ENCODE measurements at regions not wholly inside any gene's neighbourhood (a gene's known extent, or its start where the extent isn't known, plus 50 kb on each side); places are given as distances from the start of the nearest gene placed in this dataset.

- Histone ChIP-seq H2AFZ (ENCODE audit: low read depth, low read length, poor library complexity, severe bottlenecking) (no peak overlapping the region), H3K4me1 (ENCODE audit: control insufficient read depth in 1 of 2, insufficient read depth in 2 of 2, low read length in 2 of 2) (no peaks in the 10 kb centered on the region), H3K9me2 (ENCODE audit: insufficient read depth) (peaks cover 3% of the 10 kb centered on the region; the same call in 1 of the 2 replicates), H3K36me3 (ENCODE audit: control insufficient read depth in 1 of 2, insufficient read depth in 2 of 2, low read length in 2 of 2) (no peaks in the 10 kb centered on the region), H3K9me3 (ENCODE audit: control insufficient read depth in 1 of 2, insufficient read depth in 1 of 2, low read depth in 1 of 2, low read length in 2 of 2) (no peaks in the 10 kb centered on the region), H4K20me1 (ENCODE audit: insufficient read depth) (no peaks in the 10 kb centered on the region), H3K79me2 (ENCODE audit: insufficient read depth, low read length) (no peaks in the 10 kb centered on the region), H3K9ac (ENCODE audit: low read length) (no peak overlapping the region), H3K4me3 (replicated peaks in 1 of 2; ENCODE audit: low read depth in 1 of 2, low read length in 2 of 2) (no peak overlapping the region), H3K27me3 (ENCODE audit: insufficient read depth, low read length) (no peaks in the 10 kb centered on the region), H3K27ac (ENCODE audit: low read depth, low read length) (no peak overlapping the region), H3K4me2 (ENCODE audit: low read length) (no peak overlapping the region)
- CTCF ChIA-PET: no interaction called here
- no peak for TF ChIP-seq ZNF274 (IDR thresholded peaks at IDR 0.05; ENCODE audit: low read depth, low read length)
- no peak for TF ChIP-seq CEBPB (IDR thresholded peaks at IDR 0.05; ENCODE audit: low read depth)
- no peak for TF ChIP-seq REST (IDR thresholded peaks at IDR 0.05; ENCODE audit: low read depth)
- no peak for TF ChIP-seq SRF (IDR thresholded peaks at IDR 0.05; ENCODE audit: low read depth)
- TF ChIP-seq EZH2phosphoT487 (IDR thresholded peaks at IDR 0.05; ENCODE audit: borderline replicate concordance): no peak
- DNase-seq (ENCODE audit: low read depth, low spot score): no peak
- no TSS peak for BruUV-seq (replicated peaks)
- RAD21 ChIA-PET (ENCODE audit: low non-redundant PET in 1 of 2, low total read pairs in 2 of 2, uncharacterized antibody in 2 of 2, unreplicated experiment in 2 of 2): no interaction called here
- POLR2A ChIA-PET: no interaction called here
- intact Hi-C loops (cut with micrococcal nuclease): no loop called here
- ATAC-seq: no peak
These were observed 98.1 kb upstream of the CERS6 start for GRCh38 chr2:168357797-168358472.

GRCh38 chr2:168359082-168359481 lies 97.0 kb upstream of the CERS6 start:
- Histone ChIP-seq H3K9ac (ENCODE audit: low read length) (no peak overlapping the region), H3K4me3 (replicated peaks in 1 of 2; ENCODE audit: low read depth in 1 of 2, low read length in 2 of 2) (no peak overlapping the region), H3K27ac (ENCODE audit: low read depth, low read length) (no peak overlapping the region), H3K36me3 (ENCODE audit: control insufficient read depth in 1 of 2, insufficient read depth in 2 of 2, low read length in 2 of 2) (no peaks in the 10 kb centered on the region), H3K79me2 (ENCODE audit: insufficient read depth, low read length) (no peaks in the 10 kb centered on the region), H3K27me3 (ENCODE audit: insufficient read depth, low read length) (no peaks in the 10 kb centered on the region), H4K20me1 (ENCODE audit: insufficient read depth) (no peaks in the 10 kb centered on the region), H3K9me3 (ENCODE audit: control insufficient read depth in 1 of 2, insufficient read depth in 1 of 2, low read depth in 1 of 2, low read length in 2 of 2) (no peaks in the 10 kb centered on the region), H3K4me2 (ENCODE audit: low read length) (no peak overlapping the region), H3K9me2 (ENCODE audit: insufficient read depth) (peaks cover 3% of the 10 kb centered on the region; the same call in 1 of the 2 replicates), H2AFZ (ENCODE audit: low read depth, low read length, poor library complexity, severe bottlenecking) (no peak overlapping the region), H3K4me1 (ENCODE audit: control insufficient read depth in 1 of 2, insufficient read depth in 2 of 2, low read length in 2 of 2) (no peaks in the 10 kb centered on the region)
- TF ChIP-seq TCF7L2 (IDR thresholded peaks at IDR 0.05; ENCODE audit: borderline replicate concordance, extremely low read depth, insufficient read depth, insufficient read length) (no peak), ATF3 (IDR thresholded peaks at IDR 0.05) (no peak), ZFX (IDR thresholded peaks at IDR 0.05) (no peak), EGR1 (IDR thresholded peaks at IDR 0.05; ENCODE audit: low read depth) (no peak), MAX (IDR thresholded peaks at IDR 0.05) (no peak), SIN3A (IDR thresholded peaks at IDR 0.05; ENCODE audit: low read depth) (no peak), POLR2AphosphoS5 (IDR thresholded peaks at IDR 0.05; ENCODE audit: low read depth, low read length) (no peak), RAD21 (IDR thresholded peaks at IDR 0.05; ENCODE audit: low read depth) (no peak), EZH2 (IDR thresholded peaks at IDR 0.05) (no peak)
- no peak for ATAC-seq
- no peak for DNase-seq (ENCODE audit: low read depth, low spot score)
- CTCF ChIA-PET: no interaction called here
- intact Hi-C loops (cut with micrococcal nuclease): no loop called here
- BruUV-seq (replicated peaks): no TSS peak
- RAD21 ChIA-PET (ENCODE audit: low non-redundant PET in 1 of 2, low total read pairs in 2 of 2, uncharacterized antibody in 2 of 2, unreplicated experiment in 2 of 2): no interaction called here
- POLR2A ChIA-PET: no interaction called here

Data from HCT116 (cell line).